ENCODE measurements at regions not wholly inside any gene's neighbourhood (a gene's known extent, or its start where the extent isn't known, plus 50 kb on each side); places are given as distances from the start of the nearest gene placed in this dataset.

DNA sequence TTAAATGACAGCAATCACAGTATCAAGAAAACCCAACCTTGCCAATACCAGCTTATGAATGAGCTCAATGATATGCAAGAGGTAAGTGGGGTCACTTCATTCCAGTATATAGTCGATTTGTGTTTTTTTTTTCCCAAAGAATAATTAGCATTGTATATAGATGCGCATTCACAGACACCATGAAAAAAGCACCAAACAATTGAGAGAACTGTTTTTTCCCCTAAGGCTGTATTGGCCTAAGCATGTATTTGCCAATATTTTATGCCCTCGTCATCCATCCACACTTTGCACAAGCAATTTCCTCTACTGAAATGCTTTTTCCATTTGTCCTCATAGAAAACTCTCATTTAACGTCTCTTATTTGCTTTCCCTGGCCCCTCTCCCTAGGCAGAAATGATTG, 213.7 kb downstream of the SAMD5 start:
- TF ChIP-seq, protein P1, sequence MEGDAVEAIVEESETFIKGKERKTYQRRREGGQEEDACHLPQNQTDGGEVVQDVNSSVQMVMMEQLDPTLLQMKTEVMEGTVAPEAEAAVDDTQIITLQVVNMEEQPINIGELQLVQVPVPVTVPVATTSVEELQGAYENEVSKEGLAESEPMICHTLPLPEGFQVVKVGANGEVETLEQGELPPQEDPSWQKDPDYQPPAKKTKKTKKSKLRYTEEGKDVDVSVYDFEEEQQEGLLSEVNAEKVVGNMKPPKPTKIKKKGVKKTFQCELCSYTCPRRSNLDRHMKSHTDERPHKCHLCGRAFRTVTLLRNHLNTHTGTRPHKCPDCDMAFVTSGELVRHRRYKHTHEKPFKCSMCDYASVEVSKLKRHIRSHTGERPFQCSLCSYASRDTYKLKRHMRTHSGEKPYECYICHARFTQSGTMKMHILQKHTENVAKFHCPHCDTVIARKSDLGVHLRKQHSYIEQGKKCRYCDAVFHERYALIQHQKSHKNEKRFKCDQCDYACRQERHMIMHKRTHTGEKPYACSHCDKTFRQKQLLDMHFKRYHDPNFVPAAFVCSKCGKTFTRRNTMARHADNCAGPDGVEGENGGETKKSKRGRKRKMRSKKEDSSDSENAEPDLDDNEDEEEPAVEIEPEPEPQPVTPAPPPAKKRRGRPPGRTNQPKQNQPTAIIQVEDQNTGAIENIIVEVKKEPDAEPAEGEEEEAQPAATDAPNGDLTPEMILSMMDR (IDR thresholded peaks at IDR 0.05), result no peak
- TF ChIP-seq POLR2A (IDR thresholded peaks at IDR 0.05), result no peak

Data from body of pancreas (tissue), 4 donors.